Natural killer cell (primary cell): ENCODE measurements at regions not wholly inside any gene's neighbourhood (a gene's known extent, or its start where the extent isn't known, plus 50 kb on each side); places are given as distances from the start of the nearest gene placed in this dataset.

ENCODE experiments used
- ATAC-seq, 3 donors: fragments of 150-1000 bp in 2 of 3; fragments of 200-7000 bp in 1 of 3; cut with Tn5 transposase; 1 replicate in 1 of 3; 2 replicates in 2 of 3; pipeline ENCODE4 v1.10.0; 2021; ENCODE audit warnings: mild to moderate bottlenecking in 2 of 3, moderate library complexity in 2 of 3
- DNase-seq, 2 donors: peaks; one replicate each; pipeline versions ENCODE4 v3.0.0 to v3.0.0-alpha.2; 2013 to 2021; ENCODE audit warnings: mixed read lengths in 1 of 2
- H3K27ac ChIP-seq: one replicate; pipeline ENCODE4 v1.5.1; 2013; ENCODE audit warnings: mild to moderate bottlenecking, low read length
- H3K27me3 ChIP-seq: one replicate; pipeline ENCODE4 v1.6.1; 2013; ENCODE audit warnings: low read length; ENCODE audit not compliant: control insufficient read depth, insufficient read depth
- H3K36me3 ChIP-seq: one replicate; pipeline ENCODE4 v1.6.1; 2013; ENCODE audit warnings: low read length; ENCODE audit not compliant: control insufficient read depth, insufficient read depth
- H3K4me1 ChIP-seq: one replicate; pipeline ENCODE4 v1.6.1; 2013; ENCODE audit warnings: low read length; ENCODE audit not compliant: control insufficient read depth, insufficient read depth
- H3K4me3 ChIP-seq: one replicate; pipeline ENCODE4 v1.5.1; 2013; ENCODE audit warnings: low read length
- H3K9me3 ChIP-seq: one replicate; pipeline ENCODE4 v1.6.1; 2013; ENCODE audit warnings: low read length; ENCODE audit not compliant: control insufficient read depth, insufficient read depth
- H3K27ac Mint-ChIP-seq, 2 donors: one replicate each; pipeline ENCODE4 v1.8.0; 2022; ENCODE audit warnings: mild to moderate bottlenecking in 2 of 2, mixed read lengths in 2 of 2, moderate library complexity in 1 of 2
- H3K27me3 Mint-ChIP-seq, 2 donors: one replicate each; pipeline ENCODE4 v1.8.0; 2022; ENCODE audit warnings: low read depth in 2 of 2, mixed read lengths in 2 of 2
- H3K36me3 Mint-ChIP-seq: one replicate; pipeline ENCODE4 v1.8.0; 2022; ENCODE audit warnings: mixed read lengths
- H3K4me1 Mint-ChIP-seq, 2 donors: one replicate each; pipeline ENCODE4 v1.8.0; 2022; ENCODE audit warnings: mixed read lengths in 2 of 2
- H3K4me3 Mint-ChIP-seq: one replicate; pipeline ENCODE4 v1.8.0; 2022; ENCODE audit warnings: mild to moderate bottlenecking, moderate library complexity, mixed read lengths
- H3K9me3 Mint-ChIP-seq, 2 donors: one replicate each; pipeline ENCODE4 v1.8.0; 2022; ENCODE audit warnings: mixed read lengths in 2 of 2
- WGBS: methylation state at CpG from one replicate; pipeline ENCODE4 v1.1.7; 2013; ENCODE audit warnings: missing lambda C conversion rate; ENCODE audit not compliant: insufficient coverage; 5-methylcytosine and 5-hydroxymethylcytosine counted together
- intact Hi-C: fragments of 100-400 bp; cut with micrococcal nuclease; formaldehyde crosslinking; loops from one replicate; pipeline ENCODE4 v1.14.2; 2022
- TF ChIP-seq, protein P1 (sequence below): fragments of 200-600 bp; IDR thresholded peaks from one replicate; pipeline ENCODE4 v1.8.0; 2022; ENCODE audit warnings: antibody characterized with exemption

DNA sequence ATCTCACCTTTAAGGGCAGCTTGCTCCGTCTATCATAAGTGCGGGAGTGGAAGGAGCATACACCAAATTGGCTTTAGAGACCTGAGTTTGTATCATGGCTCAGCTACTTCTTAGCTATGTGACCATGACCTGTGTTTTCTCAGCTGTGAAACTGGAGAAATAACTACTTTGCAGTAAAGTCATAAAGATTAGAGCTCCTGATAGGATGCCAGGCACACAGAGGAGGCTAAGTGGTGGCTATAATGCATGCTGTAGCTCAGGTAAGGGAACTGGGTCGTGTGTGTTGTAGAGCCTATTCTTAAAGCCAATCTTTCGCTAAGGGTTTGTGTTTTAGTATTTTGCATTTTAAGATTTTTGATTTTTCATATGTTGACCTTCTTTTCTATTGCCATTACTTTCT is 451.5 kb upstream of the MAN1A1 start:
- Mint-ChIP-seq H3K4me1 (no peaks in the 10 kb centered on the region), H3K4me3 (no peak overlapping the region), H3K36me3 (no peaks in the 10 kb centered on the region), H3K27ac (no peak overlapping the region), H3K9me3 (peaks cover 0 to 9% of the 10 kb centered on the region in 2 donors), H3K27me3 (no peaks in the 10 kb centered on the region)
- intact Hi-C loops, result no loop called here
- ATAC-seq (no peak), DNase-seq (no peak)
- TF ChIP-seq, protein P1, sequence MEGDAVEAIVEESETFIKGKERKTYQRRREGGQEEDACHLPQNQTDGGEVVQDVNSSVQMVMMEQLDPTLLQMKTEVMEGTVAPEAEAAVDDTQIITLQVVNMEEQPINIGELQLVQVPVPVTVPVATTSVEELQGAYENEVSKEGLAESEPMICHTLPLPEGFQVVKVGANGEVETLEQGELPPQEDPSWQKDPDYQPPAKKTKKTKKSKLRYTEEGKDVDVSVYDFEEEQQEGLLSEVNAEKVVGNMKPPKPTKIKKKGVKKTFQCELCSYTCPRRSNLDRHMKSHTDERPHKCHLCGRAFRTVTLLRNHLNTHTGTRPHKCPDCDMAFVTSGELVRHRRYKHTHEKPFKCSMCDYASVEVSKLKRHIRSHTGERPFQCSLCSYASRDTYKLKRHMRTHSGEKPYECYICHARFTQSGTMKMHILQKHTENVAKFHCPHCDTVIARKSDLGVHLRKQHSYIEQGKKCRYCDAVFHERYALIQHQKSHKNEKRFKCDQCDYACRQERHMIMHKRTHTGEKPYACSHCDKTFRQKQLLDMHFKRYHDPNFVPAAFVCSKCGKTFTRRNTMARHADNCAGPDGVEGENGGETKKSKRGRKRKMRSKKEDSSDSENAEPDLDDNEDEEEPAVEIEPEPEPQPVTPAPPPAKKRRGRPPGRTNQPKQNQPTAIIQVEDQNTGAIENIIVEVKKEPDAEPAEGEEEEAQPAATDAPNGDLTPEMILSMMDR, result no peak
- Histone ChIP-seq H3K27me3 (no peaks in the 10 kb centered on the region), H3K9me3 (no peaks in the 10 kb centered on the region), H3K4me3 (no peak overlapping the region), H3K36me3 (no peaks in the 10 kb centered on the region), H3K4me1 (no peaks in the 10 kb centered on the region), H3K27ac (no peak overlapping the region)
- WGBS, result 89% methylated on average over 3 of the region's 4 CpGs

- DNase-seq (no peak), ATAC-seq (no peak)
- no peak overlapping the region for H3K27ac ChIP-seq
- H3K4me3 Mint-ChIP-seq, result no peak overlapping the region
- no peaks in the 10 kb centered on the region for H3K4me1 Mint-ChIP-seq
- H3K9me3 Mint-ChIP-seq, result peaks cover 0 to 7% of the 10 kb centered on the region in 2 donors
- intact Hi-C loops, result no loop called here
- no peaks in the 10 kb centered on the region for H3K27me3 Mint-ChIP-seq
- TF ChIP-seq, protein P1, result no peak
- no peaks in the 10 kb centered on the region for H3K4me1 ChIP-seq
- H3K36me3 ChIP-seq, result no peaks in the 10 kb centered on the region
- H3K27ac Mint-ChIP-seq, result no peak overlapping the region
- no peak overlapping the region for H3K4me3 ChIP-seq
- no peaks in the 10 kb centered on the region for H3K36me3 Mint-ChIP-seq
- H3K27me3 ChIP-seq, result no peaks in the 10 kb centered on the region
- no peaks in the 10 kb centered on the region for H3K9me3 ChIP-seq
Measured at GRCh38 chr6:119800526-119800925, 451.0 kb upstream of the MAN1A1 start.

- no peaks in the 10 kb centered on the region for H3K9me3 ChIP-seq
- TF ChIP-seq, protein P1, result no peak
- ATAC-seq (no peak), DNase-seq (no peak)
- no peaks in the 10 kb centered on the region for H3K4me1 ChIP-seq
- Mint-ChIP-seq H3K4me1 (no peaks in the 10 kb centered on the region), H3K27me3 (no peaks in the 10 kb centered on the region), H3K27ac (no peak overlapping the region), H3K4me3 (no peak overlapping the region), H3K36me3 (no peaks in the 10 kb centered on the region), H3K9me3 (peaks cover 0 to 5% of the 10 kb centered on the region in 2 donors)
- no peak overlapping the region for H3K27ac ChIP-seq
- 90% methylated on average over 4 of the region's 5 CpGs for WGBS
- H3K4me3 ChIP-seq, result no peak overlapping the region
- H3K36me3 ChIP-seq, result no peaks in the 10 kb centered on the region
- intact Hi-C loops, result no loop called here
- no peaks in the 10 kb centered on the region for H3K27me3 ChIP-seq
Measured at GRCh38 chr6:119799596-119800509, 450.3 kb upstream of the MAN1A1 start.

GRCh38 chr6:119791736-119792135 is 442.2 kb upstream of the MAN1A1 start:
- H3K27me3 ChIP-seq, result no peaks in the 10 kb centered on the region
- intact Hi-C loops, result no loop called here
- Mint-ChIP-seq H3K9me3 (peaks cover 0 to under 1% of the 10 kb centered on the region in 2 donors), H3K27ac (no peak overlapping the region), H3K36me3 (no peaks in the 10 kb centered on the region), H3K4me3 (no peak overlapping the region), H3K4me1 (no peaks in the 10 kb centered on the region), H3K27me3 (no peaks in the 10 kb centered on the region)
- DNase-seq (no peak), ATAC-seq (no peak)
- TF ChIP-seq, protein P1, result no peak
- H3K36me3 ChIP-seq, result no peaks in the 10 kb centered on the region
- 100% methylated on average over 1 of the region's 1 CpG for WGBS
- H3K9me3 ChIP-seq, result peaks cover 2% of the 10 kb centered on the region
- no peak overlapping the region for H3K27ac ChIP-seq
- no peak overlapping the region for H3K4me3 ChIP-seq
- H3K4me1 ChIP-seq, result no peaks in the 10 kb centered on the region
